Fibroblast of lung (primary cell): ENCODE measurements at regions not wholly inside any gene's neighbourhood (a gene's known extent, or its start where the extent isn't known, plus 50 kb on each side); places are given as distances from the start of the nearest gene placed in this dataset.
A peak's percentile ranks its signal among the peaks of the same experiment; 100 is the strongest.

ENCODE experiments used
- DNase-seq, 2 donors: peaks; one replicate each; pipeline versions ENCODE4 v3.0.0 to v3.0.0-alpha.2; 2010; ENCODE audit warnings: low read depth in 2 of 2
- H2AFZ ChIP-seq: 2 replicates; pipeline ENCODE4 v1.5.1; 2012; ENCODE audit warnings: low read length, control low read depth, inconsistent platforms
- H3K27ac ChIP-seq: 2 replicates; pipeline ENCODE4 v1.5.1; 2011; ENCODE audit warnings: low read length, control low read depth; ENCODE audit not compliant: insufficient read depth
- H3K27me3 ChIP-seq: 2 replicates; pipeline ENCODE4 v1.5.1; 2011; ENCODE audit warnings: mild to moderate bottlenecking, low read length; ENCODE audit not compliant: control insufficient read depth, insufficient read depth
- H3K36me3 ChIP-seq: 2 replicates; pipeline ENCODE4 v1.5.1; 2011; ENCODE audit warnings: low read length; ENCODE audit not compliant: control insufficient read depth, insufficient read depth
- H3K4me1 ChIP-seq: 2 replicates; pipeline ENCODE4 v1.5.1; 2011; ENCODE audit warnings: low read length; ENCODE audit not compliant: control insufficient read depth, insufficient read depth; ENCODE audit errors: extremely low read depth
- H3K4me2 ChIP-seq: 2 replicates; pipeline ENCODE4 v1.5.1; 2011; ENCODE audit warnings: low read length, control low read depth; ENCODE audit not compliant: insufficient read depth; ENCODE audit errors: extremely low read depth
- H3K4me3 ChIP-seq, 4 experiments: fragments of 200-600 bp in 1 of 4; sonication (generic) in 1 of 4; replicated peaks in 1 of 4; 2 replicates each; pipeline ENCODE4 v1.5.1; 2011 to 2016; ENCODE audit warnings: low read length in 4 of 4, low read depth in 3 of 4, mild to moderate bottlenecking in 3 of 4, control low read depth in 2 of 4, inconsistent platforms in 1 of 4, mixed read lengths in 1 of 4; ENCODE audit not compliant: insufficient read depth in 1 of 4; ENCODE audit errors: control extremely low read depth in 1 of 4
- H3K79me2 ChIP-seq: 2 replicates; pipeline ENCODE4 v1.5.1; 2012; ENCODE audit warnings: mild to moderate bottlenecking, low read length, inconsistent platforms; ENCODE audit not compliant: control insufficient read depth, insufficient read depth
- H3K9ac ChIP-seq: 2 replicates; pipeline ENCODE4 v1.5.1; 2011; ENCODE audit warnings: mild to moderate bottlenecking, low read length, control low read depth; ENCODE audit not compliant: insufficient read depth
- H3K9me3 ChIP-seq: 2 replicates; pipeline ENCODE4 v1.5.1; 2012; ENCODE audit warnings: low read depth, low read length; ENCODE audit not compliant: control insufficient read depth, insufficient read depth
- H4K20me1 ChIP-seq: 2 replicates; pipeline ENCODE4 v1.5.1; 2011; ENCODE audit warnings: low read length; ENCODE audit not compliant: control insufficient read depth, insufficient read depth; ENCODE audit errors: extremely low read depth
- EZH2 ChIP-seq: IDR thresholded peaks from 2 replicates; pipeline ENCODE4 v1.5.1; 2012; ENCODE audit warnings: low read length, control low read depth, mild to moderate bottlenecking; ENCODE audit errors: missing control alignments
- TF ChIP-seq, protein P1 (sequence below), 2 donors: IDR thresholded peaks in 1 of 2; conservative IDR thresholded peaks in 1 of 2; 1 replicate in 1 of 2; 2 replicates in 1 of 2; pipeline ENCODE4 v1.5.1; 2011 to 2012; ENCODE audit warnings: low read length in 2 of 2, control low read depth in 1 of 2, inconsistent platforms in 1 of 2, low read depth in 1 of 2, mild to moderate bottlenecking in 1 of 2

DNA sequence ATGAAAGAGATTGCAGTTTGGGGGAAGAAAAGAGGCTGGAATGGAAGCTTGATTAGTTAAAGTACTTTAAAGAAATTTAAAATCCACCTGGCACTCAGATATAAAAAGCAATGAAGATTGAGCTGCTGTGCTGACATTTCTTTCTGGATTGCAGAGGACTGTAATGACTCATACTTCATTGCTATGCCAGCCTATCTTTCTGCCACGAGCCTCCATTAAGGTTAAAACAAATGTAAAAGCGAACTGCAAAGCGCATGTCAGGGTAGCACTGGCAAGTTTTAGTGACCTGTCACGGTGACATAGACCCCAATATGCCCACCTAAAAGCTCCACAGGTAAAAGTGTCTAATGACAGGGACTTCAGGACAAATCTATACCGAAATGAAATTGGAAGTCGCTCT, 449.6 kb downstream of the C6orf118 start:
- H3K4me3 ChIP-seq = no peak overlapping the region
- H3K9me3 ChIP-seq = no peaks in the 10 kb centered on the region
- H4K20me1 ChIP-seq = no peaks in the 10 kb centered on the region
- H3K27ac ChIP-seq = no peak overlapping the region
- no peaks in the 10 kb centered on the region for H3K4me1 ChIP-seq
- no peak overlapping the region for H3K9ac ChIP-seq
- TF ChIP-seq, protein P1, sequence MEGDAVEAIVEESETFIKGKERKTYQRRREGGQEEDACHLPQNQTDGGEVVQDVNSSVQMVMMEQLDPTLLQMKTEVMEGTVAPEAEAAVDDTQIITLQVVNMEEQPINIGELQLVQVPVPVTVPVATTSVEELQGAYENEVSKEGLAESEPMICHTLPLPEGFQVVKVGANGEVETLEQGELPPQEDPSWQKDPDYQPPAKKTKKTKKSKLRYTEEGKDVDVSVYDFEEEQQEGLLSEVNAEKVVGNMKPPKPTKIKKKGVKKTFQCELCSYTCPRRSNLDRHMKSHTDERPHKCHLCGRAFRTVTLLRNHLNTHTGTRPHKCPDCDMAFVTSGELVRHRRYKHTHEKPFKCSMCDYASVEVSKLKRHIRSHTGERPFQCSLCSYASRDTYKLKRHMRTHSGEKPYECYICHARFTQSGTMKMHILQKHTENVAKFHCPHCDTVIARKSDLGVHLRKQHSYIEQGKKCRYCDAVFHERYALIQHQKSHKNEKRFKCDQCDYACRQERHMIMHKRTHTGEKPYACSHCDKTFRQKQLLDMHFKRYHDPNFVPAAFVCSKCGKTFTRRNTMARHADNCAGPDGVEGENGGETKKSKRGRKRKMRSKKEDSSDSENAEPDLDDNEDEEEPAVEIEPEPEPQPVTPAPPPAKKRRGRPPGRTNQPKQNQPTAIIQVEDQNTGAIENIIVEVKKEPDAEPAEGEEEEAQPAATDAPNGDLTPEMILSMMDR (conservative IDR thresholded peaks at IDR 0.05 in 1 of 2, IDR thresholded peaks at IDR 0.05 in 1 of 2; ENCODE audit: low read depth in 1 of 2, low read length in 2 of 2) = no peak
- no peak for TF ChIP-seq EZH2
- H3K27me3 ChIP-seq = no peaks in the 10 kb centered on the region
- no peak overlapping the region for H3K4me2 ChIP-seq
- DNase-seq = peak in 1 of 2 donors; percentile 3
- no peaks in the 10 kb centered on the region for H3K79me2 ChIP-seq
- no peak overlapping the region for H2AFZ ChIP-seq
- H3K36me3 ChIP-seq = no peaks in the 10 kb centered on the region

DNA sequence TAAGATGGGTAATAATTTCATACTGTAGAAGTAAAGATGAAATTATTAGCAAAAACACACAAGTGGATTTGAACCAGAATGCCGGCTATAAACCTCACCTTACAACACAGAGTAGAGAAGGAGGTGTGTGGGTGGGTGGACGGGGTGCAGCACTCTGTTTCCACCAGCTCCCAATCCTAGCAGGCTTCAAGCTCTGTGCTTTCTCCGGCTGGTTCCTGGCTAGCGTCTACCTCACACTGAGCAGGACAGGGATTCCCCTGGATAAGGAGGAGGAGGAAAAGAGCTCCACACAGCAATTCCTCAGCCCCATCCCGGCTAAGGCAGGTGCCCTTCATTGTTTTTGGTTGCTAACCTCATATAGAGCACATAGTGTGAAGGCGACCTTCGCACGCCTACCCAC, 453.3 kb downstream of the C6orf118 start:
- Histone ChIP-seq H3K4me1 (no peaks in the 10 kb centered on the region), H3K36me3 (no peaks in the 10 kb centered on the region), H3K27ac (no peak overlapping the region), H3K9ac (no peak overlapping the region), H3K4me3 (no peak overlapping the region), H3K9me3 (no peaks in the 10 kb centered on the region), H3K79me2 (no peaks in the 10 kb centered on the region), H2AFZ (no peak overlapping the region), H3K27me3 (no peaks in the 10 kb centered on the region), H4K20me1 (no peaks in the 10 kb centered on the region), H3K4me2 (no peak overlapping the region)
- TF ChIP-seq EZH2 = no peak
- TF ChIP-seq, protein P1 (conservative IDR thresholded peaks at IDR 0.05 in 1 of 2, IDR thresholded peaks at IDR 0.05 in 1 of 2; ENCODE audit: low read depth in 1 of 2, low read length in 2 of 2) = no peak
- no peak for DNase-seq

DNA sequence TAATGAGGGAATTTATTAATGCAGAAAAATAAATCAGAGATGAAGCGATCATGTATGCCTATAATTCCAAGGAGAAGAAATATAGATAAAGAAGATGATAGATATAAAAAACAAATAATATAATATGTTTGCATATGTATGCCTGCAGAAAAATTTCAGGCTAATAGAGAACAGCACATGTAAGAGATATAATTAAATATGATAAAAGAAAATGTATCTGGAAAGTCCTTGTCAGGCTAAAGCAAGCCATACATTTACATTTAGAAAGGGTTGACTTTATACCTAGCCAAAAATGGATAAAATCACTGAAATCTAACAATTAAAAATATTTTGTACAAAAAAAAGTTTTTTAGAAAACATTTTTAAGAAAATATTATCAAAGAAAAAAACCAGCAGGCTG, 454.1 kb downstream of the C6orf118 start:
- H3K27me3 ChIP-seq = no peaks in the 10 kb centered on the region
- no peak for DNase-seq
- H2AFZ ChIP-seq = no peak overlapping the region
- H3K27ac ChIP-seq = no peak overlapping the region
- H3K36me3 ChIP-seq = no peaks in the 10 kb centered on the region
- no peaks in the 10 kb centered on the region for H4K20me1 ChIP-seq
- no peaks in the 10 kb centered on the region for H3K9me3 ChIP-seq
- H3K79me2 ChIP-seq = no peaks in the 10 kb centered on the region
- H3K4me1 ChIP-seq = no peaks in the 10 kb centered on the region
- TF ChIP-seq EZH2 = no peak
- TF ChIP-seq, protein P1 (conservative IDR thresholded peaks at IDR 0.05 in 1 of 2, IDR thresholded peaks at IDR 0.05 in 1 of 2; ENCODE audit: low read depth in 1 of 2, low read length in 2 of 2) = no peak
- H3K4me2 ChIP-seq = no peak overlapping the region
- H3K9ac ChIP-seq = no peak overlapping the region
- H3K4me3 ChIP-seq = no peak overlapping the region
